Spleen (tissue), 11 donors: ENCODE measurements at regions not wholly inside any gene's neighbourhood (a gene's known extent, or its start where the extent isn't known, plus 50 kb on each side); places are given as distances from the start of the nearest gene placed in this dataset.

Experiments
- DNase-seq: peaks from one replicate; pipeline ENCODE4 v3.0.0-alpha.2; 2020
- H3K27ac ChIP-seq, 8 donors: fragments of 200-600 bp; sonication (generic) in 7 of 8; 1 replicate in 4 of 8; 2 replicates in 4 of 8; pipeline versions ENCODE4 v1.5.0 to v1.8.0; 2016 to 2021; ENCODE audit warnings: inconsistent platforms in 4 of 8, mild to moderate bottlenecking in 4 of 8, moderate library complexity in 1 of 8
- H3K27me3 ChIP-seq, 7 donors: fragments of 200-600 bp; sonication (generic) in 6 of 7; replicated peaks in 1 of 7; 1 replicate in 4 of 7; 2 replicates in 3 of 7; pipeline versions ENCODE4 v1.5.0 to v1.8.0; 2016 to 2021; ENCODE audit warnings: inconsistent platforms in 3 of 7, mild to moderate bottlenecking in 1 of 7
- H3K36me3 ChIP-seq, 6 donors: fragments of 200-600 bp; sonication (generic) in 5 of 6; 1 replicate in 4 of 6; 2 replicates in 2 of 6; pipeline versions ENCODE4 v1.5.0 to v1.8.0; 2016 to 2021; ENCODE audit warnings: inconsistent platforms in 2 of 6
- H3K4me1 ChIP-seq, 6 donors: fragments of 200-600 bp; sonication (generic) in 5 of 6; 1 replicate in 3 of 6; 2 replicates in 3 of 6; pipeline versions ENCODE4 v1.5.0 to v1.8.0; 2016 to 2021; ENCODE audit warnings: inconsistent platforms in 3 of 6
- H3K4me3 ChIP-seq, 8 donors: fragments of 200-600 bp; sonication (generic) in 7 of 8; 1 replicate in 4 of 8; 2 replicates in 4 of 8; pipeline versions ENCODE4 v1.5.0 to v1.8.0; 2016 to 2021; ENCODE audit warnings: inconsistent platforms in 4 of 8, mild to moderate bottlenecking in 4 of 8, moderate library complexity in 2 of 8
- H3K9me3 ChIP-seq, 8 donors: fragments of 200-600 bp; sonication (generic) in 7 of 8; 1 replicate in 4 of 8; 2 replicates in 4 of 8; pipeline versions ENCODE4 v1.5.0 to v1.8.0; 2016 to 2021; ENCODE audit warnings: inconsistent platforms in 4 of 8
- POLR2A ChIP-seq, 3 donors: fragments of 450-650 bp; IDR thresholded peaks; one replicate each; pipeline ENCODE4 v1.5.1; 2017; ENCODE audit warnings: antibody characterized with exemption in 3 of 3, mild to moderate bottlenecking in 1 of 3
- POLR2AphosphoS5 ChIP-seq, 3 donors: sonication (generic); formaldehyde crosslinking; IDR thresholded peaks; one replicate each; pipeline ENCODE4 v1.5.1; 2017; ENCODE audit warnings: antibody characterized with exemption in 3 of 3
- WGBS, 5 donors: extraction: QIAGEN DNeasy Blood & Tissue Kit in 3 of 5; methylation state at CpG; one replicate each; pipeline versions ENCODE4 v1.1.5 to v1.1.7; 2013 to 2018; 5-methylcytosine and 5-hydroxymethylcytosine counted together
- intact Hi-C: fragments of 100-400 bp; cut with DNase I; formaldehyde crosslinking; loops from one replicate; pipeline ENCODE4 v1.15.0; 2023; ENCODE audit warnings: low total_unique reads
- TF ChIP-seq, protein P1 (sequence below), 11 experiments: fragments of 200-600 bp in 7 of 11; fragments of 450-650 bp in 4 of 11; sonication (generic) in 4 of 11; IDR thresholded peaks in 8 of 11; conservative IDR thresholded peaks in 3 of 11; 1 replicate in 7 of 11; 2 replicates in 4 of 11; pipeline versions ENCODE4 v1.4.0 to v1.8.0; 2016 to 2021; ENCODE audit warnings: antibody characterized with exemption in 11 of 11, inconsistent platforms in 4 of 11, mild to moderate bottlenecking in 1 of 11
- donor health status: healthy with polysubstance abuse.
- donor health status: DM: no; HTN: no; CAD: no; lungs with moderate emphysema.
- donor health status: DM: no; HTN: no; CAD: no.
- donor health status: Bipolar disorder and iron deficiency.
- donor health status: healthy.
- donor health status: DM: no; HTN: no; CAD: no.
- donor health status: DM: yes; HTN: yes; CAD: no.

DNA sequence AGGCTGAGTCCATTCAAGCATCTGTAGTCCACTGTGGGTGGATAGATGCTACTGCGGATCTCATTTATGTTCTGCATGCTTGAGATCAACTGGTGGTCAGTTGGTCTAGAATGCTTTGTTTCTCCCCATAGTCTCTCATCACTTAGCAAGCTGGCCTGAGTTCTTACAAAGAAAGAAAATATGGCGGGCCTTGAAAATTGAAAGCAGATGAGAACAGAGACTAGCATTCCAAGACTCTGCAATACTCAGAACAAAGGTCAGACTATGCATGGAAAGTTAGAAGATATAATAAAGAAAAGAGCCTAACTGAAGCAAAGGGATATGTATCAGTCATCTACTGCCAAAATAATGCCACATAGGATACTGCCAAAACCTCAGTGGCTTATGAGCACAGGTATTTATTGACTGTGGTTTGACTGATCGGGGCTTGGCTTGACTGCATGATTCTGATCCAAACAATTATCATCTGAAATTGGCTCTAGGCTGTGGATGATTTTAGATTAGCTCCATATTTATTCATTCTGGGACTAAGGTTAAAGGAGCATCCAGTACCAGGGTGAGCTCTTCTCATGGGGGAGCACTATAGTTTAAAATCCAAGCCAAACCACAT is 258.9 kb downstream of the TAF11L14 start:
- intact Hi-C loops, result no loop called here
- no peaks in the 10 kb centered on the region for H3K27me3 ChIP-seq
- TF ChIP-seq, protein P1, sequence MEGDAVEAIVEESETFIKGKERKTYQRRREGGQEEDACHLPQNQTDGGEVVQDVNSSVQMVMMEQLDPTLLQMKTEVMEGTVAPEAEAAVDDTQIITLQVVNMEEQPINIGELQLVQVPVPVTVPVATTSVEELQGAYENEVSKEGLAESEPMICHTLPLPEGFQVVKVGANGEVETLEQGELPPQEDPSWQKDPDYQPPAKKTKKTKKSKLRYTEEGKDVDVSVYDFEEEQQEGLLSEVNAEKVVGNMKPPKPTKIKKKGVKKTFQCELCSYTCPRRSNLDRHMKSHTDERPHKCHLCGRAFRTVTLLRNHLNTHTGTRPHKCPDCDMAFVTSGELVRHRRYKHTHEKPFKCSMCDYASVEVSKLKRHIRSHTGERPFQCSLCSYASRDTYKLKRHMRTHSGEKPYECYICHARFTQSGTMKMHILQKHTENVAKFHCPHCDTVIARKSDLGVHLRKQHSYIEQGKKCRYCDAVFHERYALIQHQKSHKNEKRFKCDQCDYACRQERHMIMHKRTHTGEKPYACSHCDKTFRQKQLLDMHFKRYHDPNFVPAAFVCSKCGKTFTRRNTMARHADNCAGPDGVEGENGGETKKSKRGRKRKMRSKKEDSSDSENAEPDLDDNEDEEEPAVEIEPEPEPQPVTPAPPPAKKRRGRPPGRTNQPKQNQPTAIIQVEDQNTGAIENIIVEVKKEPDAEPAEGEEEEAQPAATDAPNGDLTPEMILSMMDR (IDR thresholded peaks at IDR 0.05 in 8 of 11, conservative IDR thresholded peaks at IDR 0.05 in 3 of 11), result no peak
- TF ChIP-seq POLR2AphosphoS5 (IDR thresholded peaks at IDR 0.05), result no peak
- TF ChIP-seq POLR2A (IDR thresholded peaks at IDR 0.05), result no peak
- no peaks in the 10 kb centered on the region for H3K4me1 ChIP-seq
- H3K36me3 ChIP-seq, result no peaks in the 10 kb centered on the region
- 76 to 95% (median 90%) methylated on average over 3 of the region's 3 CpGs for WGBS, 5 donors
- DNase-seq, result no peak
- H3K27ac ChIP-seq, result no peak overlapping the region
- no peak overlapping the region for H3K4me3 ChIP-seq
- no peaks in the 10 kb centered on the region for H3K9me3 ChIP-seq

DNA sequence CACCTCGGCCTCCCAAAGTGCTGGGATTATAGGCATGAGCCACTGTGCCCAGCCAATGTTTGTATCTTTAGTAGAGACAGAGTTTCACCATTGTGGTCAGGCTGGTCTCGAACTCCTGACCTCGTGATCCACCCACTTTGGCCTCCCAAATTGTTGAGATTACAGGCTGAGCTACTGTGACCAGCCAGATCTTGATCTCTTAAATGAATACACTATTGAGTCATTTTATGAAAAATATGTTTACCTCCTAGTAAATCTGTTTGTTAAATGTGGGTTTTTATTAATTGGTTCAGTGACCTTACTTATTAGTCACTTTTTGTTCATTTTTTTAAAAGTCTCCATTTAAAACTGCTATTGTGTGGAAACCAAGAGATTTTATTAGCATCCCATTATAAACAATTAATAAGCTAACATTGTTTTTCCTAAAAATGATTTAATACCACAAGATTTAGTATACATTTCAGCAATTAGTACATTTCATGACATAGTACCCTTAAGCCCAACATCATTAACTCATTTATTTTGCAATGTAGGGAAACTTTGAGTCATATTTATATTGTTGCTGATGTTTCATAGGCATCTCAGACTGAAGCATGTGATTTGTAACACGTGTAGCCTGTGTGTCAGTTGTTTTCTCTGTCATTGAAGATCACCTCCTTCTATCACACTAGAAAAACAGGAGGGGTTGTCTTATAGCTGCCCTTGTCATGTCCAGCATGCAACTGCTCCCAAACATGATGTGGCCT is 261.2 kb downstream of the TAF11L14 start:
- WGBS, 5 donors, result 78 to 87% (median 81%) methylated on average over 4 of the region's 4 CpGs
- no peak for TF ChIP-seq POLR2AphosphoS5 (IDR thresholded peaks at IDR 0.05)
- intact Hi-C loops, result no loop called here
- Histone ChIP-seq H3K4me3 (no peak overlapping the region), H3K36me3 (no peaks in the 10 kb centered on the region), H3K27me3 (no peaks in the 10 kb centered on the region), H3K4me1 (no peaks in the 10 kb centered on the region), H3K27ac (no peak overlapping the region), H3K9me3 (no peaks in the 10 kb centered on the region)
- no peak for DNase-seq

DNA sequence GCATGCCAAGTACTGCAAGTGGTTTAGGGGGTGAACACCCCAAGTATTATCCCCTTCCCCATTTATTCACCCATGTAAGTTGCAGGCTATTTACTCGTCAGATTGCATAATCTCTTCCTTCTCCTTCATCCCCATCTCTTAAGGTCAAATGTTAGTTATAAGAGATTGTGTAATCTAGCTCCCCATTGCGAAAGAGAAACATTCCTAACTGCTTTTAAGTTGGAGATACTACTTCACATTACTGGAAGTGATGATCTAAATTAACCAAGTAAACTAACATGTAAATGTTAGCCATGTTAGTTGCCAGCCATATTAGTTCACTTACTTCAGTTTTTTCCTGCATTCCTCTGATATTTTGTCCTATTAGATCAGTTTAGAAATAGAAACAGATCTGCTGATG is 262.3 kb downstream of the TAF11L14 start:
- no peak overlapping the region for H3K27ac ChIP-seq
- DNase-seq, result no peak

DNA sequence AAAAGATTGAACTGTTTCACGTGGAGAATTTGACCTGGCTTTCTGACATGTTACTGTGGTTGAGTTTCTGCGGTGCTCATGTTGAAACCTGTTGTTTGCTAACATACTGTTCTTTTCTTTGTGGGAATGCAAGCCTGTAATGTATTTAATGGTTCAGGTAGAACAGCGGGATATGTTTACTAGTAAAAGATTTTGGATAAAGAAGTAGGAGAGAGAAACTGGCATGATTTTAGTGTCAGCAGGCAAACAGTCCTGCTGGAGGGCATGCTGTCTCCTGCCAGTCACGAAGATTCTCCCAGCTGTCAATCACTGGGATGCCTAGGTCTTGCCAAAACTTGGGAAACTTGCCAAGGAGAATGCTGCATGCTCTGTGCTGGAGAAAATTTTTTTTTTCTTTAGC is 263.5 kb downstream of the TAF11L14 start:
- H3K36me3 ChIP-seq, result no peaks in the 10 kb centered on the region
- H3K27ac ChIP-seq, result no peak overlapping the region
- intact Hi-C loops, result no loop called here
- H3K9me3 ChIP-seq, result peaks cover 0 to 5% (median 0%) of the 10 kb centered on the region in 8 donors
- WGBS, 5 donors, result 66 to 76% (median 70%) methylated on average over 4 of the region's 4 CpGs
- no peaks in the 10 kb centered on the region for H3K4me1 ChIP-seq
- no peak for DNase-seq
- TF ChIP-seq POLR2AphosphoS5 (IDR thresholded peaks at IDR 0.05) (no peak), POLR2A (IDR thresholded peaks at IDR 0.05) (no peak)
- TF ChIP-seq, protein P1 (IDR thresholded peaks at IDR 0.05 in 8 of 11, conservative IDR thresholded peaks at IDR 0.05 in 3 of 11), result no peak
- H3K27me3 ChIP-seq, result no peaks in the 10 kb centered on the region
- no peak overlapping the region for H3K4me3 ChIP-seq

More for the DNA sequence above, 262.3 kb downstream of the TAF11L14 start:
- no peaks in the 10 kb centered on the region for H3K4me1 ChIP-seq
- TF ChIP-seq, protein P1 (IDR thresholded peaks at IDR 0.05 in 8 of 11, conservative IDR thresholded peaks at IDR 0.05 in 3 of 11), result no peak
- no peak for TF ChIP-seq POLR2A (IDR thresholded peaks at IDR 0.05)
- no peak for TF ChIP-seq POLR2AphosphoS5 (IDR thresholded peaks at IDR 0.05)
- intact Hi-C loops, result no loop called here
- peaks cover 0 to 5% (median 0%) of the 10 kb centered on the region in 8 donors for H3K9me3 ChIP-seq
- WGBS, 5 donors, result 42 to 73% (median 55%) methylated on average over 2 of the region's 2 CpGs
- no peaks in the 10 kb centered on the region for H3K27me3 ChIP-seq
- no peak overlapping the region for H3K4me3 ChIP-seq
- H3K36me3 ChIP-seq, result no peaks in the 10 kb centered on the region
